KBM-7 (cell line): ENCODE measurements at regions not wholly inside any gene's neighbourhood (a gene's known extent, or its start where the extent isn't known, plus 50 kb on each side); places are given as distances from the start of the nearest gene placed in this dataset.
"Not testable (repeated sequence)": the region's sequence is repeated elsewhere in the genome, so short reads cannot be mapped to it uniquely, and the experiment has no call there.

Experiments
- DNase-seq: peaks from one replicate; pipeline ENCODE4 v3.0.0-alpha.2; 2015
- in situ Hi-C: fragments of 300-500 bp; cut with MboI; formaldehyde crosslinking; loops from 2 replicates; pipeline ENCODE4 v1.14.3; 2020; ENCODE audit warnings: low sequenced_read_pairs, low pct_unique_long_range_greater_than_20kb, mixed read lengths

DNA sequence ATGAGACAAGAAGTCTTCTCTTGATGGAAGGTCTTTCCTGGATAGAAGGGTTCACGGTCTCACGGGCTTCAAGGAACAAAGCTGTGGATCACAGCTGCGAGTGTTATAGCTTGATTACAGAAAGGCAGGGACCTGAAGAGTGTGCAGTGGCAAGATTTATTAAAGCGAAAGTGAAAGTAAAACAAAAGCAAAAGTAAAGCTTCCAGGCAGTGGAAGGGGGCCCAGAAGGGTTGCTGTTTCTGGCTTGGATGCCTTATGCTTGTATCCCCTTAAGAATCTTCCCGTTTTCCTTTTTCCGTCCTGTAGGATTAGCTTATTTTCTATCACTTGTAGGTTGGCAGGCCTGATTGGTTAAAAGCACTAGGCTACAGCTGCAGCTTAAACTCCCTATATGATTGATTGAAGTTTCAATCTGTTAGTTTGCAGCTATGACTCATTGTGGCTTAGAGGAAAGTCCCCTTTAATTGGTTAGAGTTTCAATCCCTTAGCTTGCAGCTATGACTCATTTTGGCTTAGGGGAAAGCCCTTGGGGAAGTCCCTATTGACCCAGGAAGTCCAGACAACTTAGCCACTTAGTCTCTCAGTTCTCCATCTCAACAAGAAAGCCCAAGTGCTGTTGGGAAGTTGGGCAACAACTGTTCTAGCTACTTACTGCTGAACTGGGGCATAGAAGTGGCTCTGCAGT lies 183.7 kb upstream of the NLGN4Y start:
- in situ Hi-C loops: no loop called here
- DNase-seq: peak; percentile 50

DNA sequence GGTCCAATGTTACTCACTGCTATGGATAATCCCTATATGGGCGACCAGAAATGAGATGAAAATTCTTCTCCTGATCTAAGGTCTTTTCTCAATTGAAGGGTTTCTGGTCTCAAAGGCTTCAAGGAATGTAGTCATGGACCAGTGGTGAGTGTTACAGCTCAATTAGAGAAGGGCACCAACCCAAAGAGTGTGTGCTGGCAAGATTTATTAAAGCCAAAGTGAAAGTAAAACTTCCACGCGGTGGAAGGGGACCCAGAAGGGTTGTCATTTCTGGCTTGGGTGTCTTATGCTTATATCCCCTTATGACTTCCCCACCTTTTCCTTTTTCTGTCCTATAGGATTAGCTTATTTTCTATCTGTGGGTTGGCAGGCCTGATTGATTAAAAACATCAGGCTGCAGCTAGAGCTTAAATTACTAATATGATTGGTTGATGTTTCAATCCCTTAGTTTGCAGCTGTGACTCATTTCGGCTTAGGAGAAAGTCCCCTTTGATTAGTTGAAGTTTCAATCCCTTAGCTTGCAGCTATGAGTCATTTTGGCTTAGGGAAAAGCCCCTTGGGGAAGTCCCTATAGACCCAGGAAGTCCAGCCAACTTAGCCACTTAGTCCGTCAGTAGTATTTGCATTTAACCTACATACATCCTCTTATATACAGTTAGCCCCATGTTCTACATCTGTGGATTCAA lies 179.5 kb upstream of the NLGN4Y start:
- in situ Hi-C loops: no loop called here

DNA sequence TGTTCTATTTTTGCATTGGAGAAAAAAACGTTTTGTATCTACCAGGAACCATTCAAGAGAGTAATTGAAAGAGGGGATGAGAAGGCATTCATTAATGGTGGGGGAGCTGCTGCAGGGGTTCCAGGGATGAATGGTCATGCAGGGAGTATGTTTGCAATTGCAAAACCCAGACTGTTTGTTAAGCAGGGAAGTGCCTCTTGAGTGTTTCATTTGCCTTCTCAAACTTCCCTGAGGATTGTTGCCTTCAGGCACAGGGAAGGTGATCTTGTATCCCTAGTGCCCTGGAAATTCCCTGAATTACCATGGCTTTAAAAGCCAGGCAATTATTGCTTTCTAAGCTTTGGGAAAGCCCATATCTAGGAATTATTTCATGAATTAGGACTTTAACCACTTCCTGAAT lies 172.7 kb upstream of the NLGN4Y start:
- no peak for DNase-seq
- in situ Hi-C loops: no loop called here

More for the DNA sequence above, 179.5 kb upstream of the NLGN4Y start:
- DNase-seq: peak; percentile 3

DNA sequence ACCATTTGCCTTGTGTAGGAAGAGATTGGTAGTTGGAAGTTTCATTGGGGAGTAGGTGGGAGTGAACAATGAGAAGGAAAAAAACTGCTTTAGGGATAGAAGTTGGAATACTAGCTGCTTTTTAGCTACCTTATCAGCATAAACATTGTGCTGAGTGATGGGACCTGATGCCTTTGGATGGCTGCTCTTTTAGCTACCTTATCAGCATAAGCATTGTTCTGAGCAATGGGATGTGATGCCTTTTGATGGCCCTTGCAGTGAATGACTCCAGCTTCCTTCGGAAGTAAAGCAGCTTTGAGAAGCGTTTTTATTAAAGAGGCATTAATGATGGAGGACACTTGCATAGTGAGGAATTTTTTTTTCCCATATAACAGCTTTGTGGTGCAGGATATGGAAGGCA lies 168.2 kb upstream of the NLGN4Y start:
- no peak for DNase-seq
- in situ Hi-C loops: no loop called here

DNA sequence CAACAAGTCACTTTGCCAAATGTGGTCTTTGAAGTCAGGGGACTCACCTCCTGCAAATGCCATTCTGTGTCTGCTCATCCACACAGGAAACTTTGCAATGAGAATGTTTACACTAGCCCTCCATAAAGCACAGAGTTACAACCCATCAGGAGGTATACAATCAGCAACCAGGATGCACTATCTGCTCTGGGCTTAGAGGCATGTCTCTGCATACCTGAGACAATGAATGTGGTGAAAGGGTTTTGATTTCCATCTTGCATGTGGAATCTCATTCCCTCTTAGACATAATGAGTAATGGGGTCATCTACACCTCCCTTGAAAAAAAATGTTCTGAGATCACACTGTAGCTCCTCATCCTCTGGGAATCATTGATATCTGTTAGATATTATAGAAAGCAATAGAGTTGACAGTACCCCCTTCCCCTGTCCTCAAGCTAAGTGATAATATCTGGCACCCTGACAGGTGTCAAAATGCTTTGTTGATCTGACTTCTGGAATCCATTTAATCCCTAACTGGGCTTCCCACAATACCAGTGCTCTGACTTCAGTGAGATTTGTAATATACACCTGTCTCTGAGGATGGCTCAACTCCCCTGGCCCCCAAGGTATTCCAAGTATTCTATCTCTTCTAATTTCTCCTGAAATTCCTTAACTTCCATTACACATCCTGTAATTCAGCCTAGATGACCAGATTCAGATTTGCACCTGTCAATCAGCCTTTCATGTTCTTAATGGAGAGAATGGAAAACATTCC lies 163.4 kb upstream of the NLGN4Y start:
- DNase-seq: no peak
- in situ Hi-C loops: no loop called here

DNA sequence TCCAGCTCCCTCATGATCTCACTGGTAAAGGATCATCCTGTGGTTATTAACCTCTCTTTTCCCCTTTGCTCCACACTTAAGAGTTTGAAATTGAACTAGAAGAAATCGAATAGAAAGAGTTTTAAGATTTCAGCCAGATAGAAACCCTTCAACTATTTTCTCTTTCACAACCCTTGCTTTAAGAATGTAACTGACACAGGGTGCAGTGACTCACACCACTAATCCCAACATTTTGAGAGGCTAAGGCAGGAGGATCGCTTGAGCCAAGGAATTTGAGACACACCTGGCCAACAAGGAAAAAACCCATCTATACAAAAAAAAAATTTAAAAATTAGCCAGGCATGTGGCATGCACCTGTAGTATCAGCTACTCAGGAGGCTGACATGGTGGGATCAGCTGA lies 150.7 kb upstream of the NLGN4Y start:
- in situ Hi-C loops: no loop called here
- no peak for DNase-seq

DNA sequence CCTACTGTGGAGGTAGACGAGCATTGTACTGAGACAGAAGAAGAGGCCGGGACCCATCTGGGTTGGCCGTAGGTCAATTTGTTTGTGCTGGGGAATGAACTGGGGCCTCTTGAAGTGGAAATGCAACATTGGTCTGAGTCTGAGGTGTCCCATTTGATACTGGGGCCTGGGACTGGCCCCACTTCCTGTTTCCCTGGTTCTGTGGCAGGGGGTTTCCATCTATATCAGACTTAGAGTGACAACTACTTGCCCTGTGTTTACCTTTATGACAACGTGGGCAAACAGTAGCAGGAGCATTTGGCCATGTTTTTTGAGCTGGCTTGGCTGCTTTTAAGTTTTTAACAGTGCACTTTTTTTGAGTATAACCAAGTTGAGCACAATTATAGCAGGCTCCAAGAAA lies 146.1 kb upstream of the NLGN4Y start:
- no peak for DNase-seq
- in situ Hi-C loops: no loop called here

DNA sequence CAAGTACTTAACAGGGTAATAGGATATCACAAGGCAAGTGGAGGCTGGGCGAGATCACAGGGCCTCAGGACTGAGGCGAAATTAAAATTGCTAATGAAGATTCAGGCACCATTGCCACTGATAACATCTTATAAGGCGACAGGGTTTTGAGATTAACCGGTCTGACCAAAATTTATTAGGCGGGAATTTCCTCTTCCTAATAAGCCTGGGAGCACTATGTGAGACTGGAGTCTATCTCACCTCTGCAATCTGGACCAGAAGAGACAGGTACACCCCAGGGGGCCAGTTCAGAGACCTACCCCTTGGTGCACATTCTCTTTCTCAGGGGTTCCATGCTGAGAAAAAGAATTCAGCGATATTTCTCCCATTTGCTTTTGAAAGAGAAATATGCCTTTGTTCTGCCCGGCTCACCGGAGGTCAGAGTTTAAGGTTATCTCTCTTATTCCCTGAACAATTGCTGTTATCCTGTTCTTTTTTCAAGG lies 113.7 kb upstream of the NLGN4Y start:
- in situ Hi-C loops, DNase-seq: not testable (repeated sequence)

DNA sequence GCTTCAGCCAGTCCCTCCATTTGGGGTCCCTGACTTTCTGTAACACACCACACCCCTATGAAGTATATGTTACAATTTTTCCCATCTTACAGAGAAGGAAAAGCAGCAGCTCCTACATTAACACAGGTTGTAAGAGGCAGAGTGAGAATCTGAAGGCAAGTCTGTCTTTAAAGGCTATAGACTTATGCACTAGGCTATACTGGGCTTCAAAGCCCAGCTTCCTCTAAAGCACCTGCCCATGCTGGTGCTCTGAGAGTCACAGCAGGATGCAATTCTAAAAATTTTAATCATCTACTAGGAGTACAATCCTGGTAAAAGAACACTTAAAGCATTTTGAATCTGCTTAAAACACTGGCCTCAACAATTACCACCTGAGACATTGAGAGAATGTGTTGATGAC lies 113.0 kb upstream of the NLGN4Y start:
- DNase-seq: no peak
- in situ Hi-C loops: no loop called here

DNA sequence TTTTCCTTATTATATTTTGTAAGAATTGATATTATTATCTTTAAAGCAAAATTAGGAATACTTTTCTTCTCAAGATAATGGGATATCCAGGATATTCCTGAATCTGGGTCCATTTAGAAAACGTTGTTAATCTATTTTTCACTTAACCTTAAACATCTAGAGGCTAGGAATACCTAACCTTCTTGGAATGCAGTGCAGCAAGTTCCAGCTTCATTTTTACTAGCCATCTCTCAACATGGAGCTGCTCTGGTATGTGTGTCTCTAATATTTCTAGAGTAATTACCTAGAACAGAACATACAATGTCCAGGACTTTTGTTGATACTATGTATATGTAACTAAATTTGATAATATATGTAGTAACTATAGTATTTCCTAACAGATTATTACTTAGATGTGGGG lies 87.8 kb upstream of the NLGN4Y start:
- no peak for DNase-seq
- in situ Hi-C loops: no loop called here

DNA sequence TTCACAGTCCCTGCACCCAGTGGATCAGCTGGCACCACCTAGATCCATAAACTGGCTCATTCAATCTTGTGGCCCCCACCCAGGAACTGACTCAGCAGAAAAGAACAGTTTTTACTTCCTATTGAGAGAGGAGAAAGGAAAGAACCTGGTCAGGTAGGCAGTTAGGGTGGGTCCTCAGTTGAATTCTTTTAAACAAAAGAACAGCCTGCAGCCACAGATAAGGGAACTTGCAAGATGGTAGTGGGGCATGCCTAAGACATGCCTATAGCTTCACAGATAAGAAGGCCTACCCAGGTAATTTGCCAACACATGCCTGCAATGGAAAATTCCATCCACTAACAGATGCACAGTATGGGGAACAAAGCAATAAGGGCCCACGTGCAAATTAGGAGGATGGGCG lies 86.7 kb upstream of the NLGN4Y start:
- DNase-seq: peak; percentile 30
- in situ Hi-C loops: no loop called here

DNA sequence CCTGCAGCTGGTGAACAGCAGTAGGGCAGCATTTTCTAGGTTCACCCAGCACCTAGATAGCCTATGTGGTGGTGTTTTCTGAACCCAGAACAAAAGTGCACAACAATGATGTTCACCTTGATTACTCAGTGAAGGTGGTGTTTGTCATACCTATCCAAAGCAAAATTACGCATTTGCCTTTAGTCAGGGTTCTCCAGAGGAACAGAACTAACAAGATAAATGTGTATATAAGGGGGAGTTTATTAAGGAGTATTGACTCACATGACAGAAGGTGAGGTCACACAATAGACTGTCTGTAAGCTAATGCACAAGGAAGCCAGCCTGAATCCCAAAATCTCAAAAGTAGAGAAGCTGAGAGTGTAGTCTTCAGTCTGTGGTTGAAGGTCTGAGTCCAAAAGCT lies 85.9 kb upstream of the NLGN4Y start:
- no peak for DNase-seq
- in situ Hi-C loops: no loop called here

DNA sequence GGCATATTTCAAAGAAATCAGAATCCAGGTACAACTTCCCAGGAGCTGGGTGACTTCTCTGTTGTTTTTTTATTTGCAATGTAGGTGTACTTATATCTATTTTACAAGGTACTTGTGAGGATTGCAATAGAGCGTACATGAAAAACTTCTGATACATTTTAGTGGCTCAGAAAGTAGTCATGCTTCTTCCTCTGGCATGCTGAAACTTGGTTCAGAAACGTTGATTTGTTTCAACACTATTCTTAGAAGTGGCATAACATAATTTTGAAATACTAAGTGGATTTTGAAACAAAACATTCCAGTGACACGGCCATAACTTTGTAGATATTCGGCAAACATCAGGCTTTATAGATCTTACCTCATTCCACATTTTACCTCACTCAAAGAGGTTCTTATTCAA lies 79.8 kb upstream of the NLGN4Y start:
- in situ Hi-C loops: no loop called here
- DNase-seq: no peak

DNA sequence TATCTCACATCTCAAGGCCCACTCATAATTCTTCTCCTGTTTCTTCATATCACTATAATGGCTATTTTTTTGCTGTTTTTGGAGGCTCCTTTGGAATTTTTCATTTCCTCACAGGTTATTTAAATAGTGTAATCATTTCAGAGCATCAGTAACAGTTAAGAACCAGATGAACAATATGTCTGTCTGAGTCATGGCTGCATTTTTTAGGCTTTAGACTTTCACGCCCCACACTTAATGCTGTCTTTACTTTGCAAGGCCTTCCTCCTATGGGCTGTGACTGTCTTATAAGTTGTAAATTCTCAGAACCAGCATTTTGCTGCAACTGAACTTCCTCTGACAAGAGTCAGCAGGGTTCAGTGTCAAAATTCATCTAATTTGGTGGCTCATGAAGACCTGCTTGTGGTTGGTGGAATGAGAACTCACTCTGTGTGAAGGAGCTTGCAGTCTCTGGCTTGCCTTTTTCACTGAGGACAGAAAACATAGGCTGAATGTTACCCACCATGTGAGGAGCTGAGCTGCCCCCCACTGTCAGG lies 56.1 kb upstream of the NLGN4Y start:
- in situ Hi-C loops: no loop called here
- DNase-seq: no peak

DNA sequence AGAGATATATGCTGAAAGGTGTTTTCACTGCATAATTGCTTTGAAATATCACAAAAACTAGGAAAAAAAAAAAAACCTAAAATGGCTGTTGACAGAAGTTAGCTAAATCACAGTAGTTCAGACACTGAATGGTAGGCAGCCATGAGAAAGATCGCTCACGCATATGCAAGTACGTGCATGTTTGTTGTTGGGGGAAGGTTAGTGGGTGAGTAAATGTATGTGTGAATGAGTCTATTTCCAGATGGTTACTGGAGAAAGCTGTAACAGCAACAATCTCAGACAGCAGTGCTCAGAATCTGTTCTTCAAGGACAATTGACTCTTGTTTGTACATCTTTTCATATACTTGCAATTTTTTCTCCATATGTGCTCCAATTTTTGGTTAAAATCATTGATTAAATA lies 51.9 kb upstream of the NLGN4Y start:
- in situ Hi-C loops: no loop called here
- DNase-seq: no peak

DNA sequence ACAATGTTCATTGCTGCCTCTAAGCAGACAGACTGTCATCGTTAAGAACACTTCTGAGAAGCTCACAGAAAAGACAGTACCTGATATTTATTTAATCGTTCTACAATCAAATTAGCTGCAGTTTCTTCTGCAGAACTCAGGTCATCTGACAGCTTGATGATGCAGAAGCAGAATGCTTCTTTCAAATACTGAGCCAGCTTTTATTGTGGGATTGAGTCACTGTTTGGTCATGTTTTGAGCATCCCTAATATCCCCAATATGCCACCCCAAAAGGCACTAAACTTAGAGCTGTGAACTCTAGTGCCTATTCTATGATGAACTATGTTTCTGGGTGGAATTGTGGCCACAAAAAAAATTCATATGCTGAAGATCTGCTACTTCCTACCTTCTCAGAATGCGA lies 51.0 kb upstream of the NLGN4Y start:
- no peak for DNase-seq
- in situ Hi-C loops: no loop called here
